Pons (tissue), 1 donor: ENCODE measurements at regions not wholly inside any gene's neighbourhood (a gene's known extent, or its start where the extent isn't known, plus 50 kb on each side); places are given as distances from the start of the nearest gene placed in this dataset.

ENCODE experiments used
- DNase-seq: peaks from one replicate; pipeline ENCODE4 v3.0.0-alpha.2; 2016; ENCODE audit warnings: low spot score

GRCh38 chr9:135219676-135220600 is 132.5 kb downstream of the OLFM1 start:
- DNase-seq = no peak

DNA sequence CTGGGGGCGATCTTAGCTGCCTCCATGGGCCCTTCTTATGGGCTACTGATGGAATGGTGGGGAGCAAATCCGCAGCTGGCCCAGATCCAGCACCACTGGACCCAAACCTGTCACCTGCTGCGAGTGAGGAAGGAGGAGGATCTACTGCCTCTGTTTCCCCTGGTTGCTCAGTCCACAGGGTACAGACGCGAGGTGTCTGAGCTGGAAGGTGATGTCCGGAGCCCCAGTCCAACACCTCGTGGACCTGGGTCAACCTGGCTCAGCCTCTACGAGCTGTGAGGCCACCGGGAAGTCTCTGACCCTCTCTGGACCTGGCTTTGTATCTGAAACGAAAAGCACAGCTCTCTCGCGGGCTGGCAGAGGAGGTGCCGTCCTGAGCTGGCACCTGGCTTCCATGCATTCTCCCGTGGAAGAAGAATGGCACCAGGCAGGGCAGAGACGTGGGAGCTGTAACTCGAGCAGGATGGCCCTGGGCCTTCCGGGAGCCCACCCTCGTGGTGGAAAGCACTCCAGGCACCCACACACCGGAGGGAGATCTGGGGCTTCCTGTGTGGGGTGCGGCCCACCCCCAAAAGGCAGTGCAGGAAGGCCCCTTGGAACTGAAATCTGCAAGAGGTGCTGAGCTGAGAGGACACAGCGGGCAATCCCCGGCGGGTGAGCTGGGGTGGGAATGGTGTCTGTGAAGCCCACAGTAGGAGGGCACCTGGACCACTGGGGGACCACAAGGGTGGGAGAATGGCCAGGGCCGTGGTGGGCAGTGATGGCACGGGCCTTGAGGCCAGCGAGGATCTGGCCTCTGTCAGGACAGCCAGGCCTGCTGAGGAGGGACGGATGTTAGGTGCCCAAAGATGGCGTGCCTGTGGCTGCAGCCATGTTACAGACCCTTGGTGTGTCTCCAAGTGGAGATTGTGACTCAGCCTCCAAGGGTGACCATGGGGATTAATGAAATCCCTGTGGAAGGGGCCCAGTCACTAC is 133.4 kb downstream of the OLFM1 start:
- no peak for DNase-seq

- no peak for DNase-seq
Observed at GRCh38 chr9:135221576-135221950, 134.1 kb downstream of the OLFM1 start.

GRCh38 chr9:135221951-135222631 is 134.6 kb downstream of the OLFM1 start:
- DNase-seq = no peak

- no peak for DNase-seq
Observed at GRCh38 chr9:135222881-135223760, 135.7 kb downstream of the OLFM1 start.

DNA sequence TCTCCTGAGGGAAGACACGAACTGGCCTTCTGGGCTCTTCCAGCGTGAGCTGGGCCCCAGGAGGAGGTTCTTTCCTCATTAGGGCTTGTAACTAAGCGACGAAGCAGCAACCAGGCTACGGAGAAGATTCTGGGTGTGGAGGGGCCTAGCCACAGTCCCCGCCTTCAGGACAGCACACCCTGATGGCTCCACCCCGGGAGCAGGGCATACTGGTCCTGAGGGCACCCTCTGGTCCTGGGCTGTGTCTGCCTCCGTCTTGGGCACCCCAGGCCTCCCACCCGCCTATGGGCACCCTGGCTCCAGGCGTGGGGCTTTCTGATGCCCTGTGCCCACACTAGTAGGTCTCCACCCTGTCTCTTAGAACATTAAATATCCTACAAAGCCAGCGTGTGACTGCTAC is 136.4 kb downstream of the OLFM1 start:
- DNase-seq = no peak

GRCh38 chr9:135224286-135224877 is 136.9 kb downstream of the OLFM1 start:
- DNase-seq = no peak

- no peak for DNase-seq
Observed at GRCh38 chr9:135224921-135225541, 137.6 kb downstream of the OLFM1 start.

DNA sequence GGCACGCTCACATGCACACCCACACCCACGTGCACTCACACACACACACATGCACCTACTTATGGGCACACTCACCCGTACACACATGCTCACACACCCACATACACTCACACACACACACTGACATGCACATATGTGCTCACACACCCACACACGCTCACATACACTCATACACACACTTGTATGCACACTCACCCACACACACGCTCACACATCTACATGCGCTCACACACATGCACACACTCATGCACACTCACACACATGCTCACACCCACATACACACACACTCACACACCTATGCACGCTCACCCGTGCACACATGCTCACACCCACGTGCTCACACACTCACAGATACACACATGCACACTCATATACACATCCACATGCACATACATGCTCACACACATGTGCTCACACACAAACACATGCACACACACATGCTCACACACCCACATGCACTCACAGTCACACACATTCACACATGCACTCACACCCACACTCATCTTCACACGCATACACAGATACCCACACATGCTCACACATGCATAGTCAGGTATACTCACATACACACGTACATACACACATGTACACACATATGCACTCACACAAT is 138.3 kb downstream of the OLFM1 start:
- DNase-seq = no peak

GRCh38 chr9:135226369-135227050 is 139.0 kb downstream of the OLFM1 start:
- DNase-seq = no peak

DNA sequence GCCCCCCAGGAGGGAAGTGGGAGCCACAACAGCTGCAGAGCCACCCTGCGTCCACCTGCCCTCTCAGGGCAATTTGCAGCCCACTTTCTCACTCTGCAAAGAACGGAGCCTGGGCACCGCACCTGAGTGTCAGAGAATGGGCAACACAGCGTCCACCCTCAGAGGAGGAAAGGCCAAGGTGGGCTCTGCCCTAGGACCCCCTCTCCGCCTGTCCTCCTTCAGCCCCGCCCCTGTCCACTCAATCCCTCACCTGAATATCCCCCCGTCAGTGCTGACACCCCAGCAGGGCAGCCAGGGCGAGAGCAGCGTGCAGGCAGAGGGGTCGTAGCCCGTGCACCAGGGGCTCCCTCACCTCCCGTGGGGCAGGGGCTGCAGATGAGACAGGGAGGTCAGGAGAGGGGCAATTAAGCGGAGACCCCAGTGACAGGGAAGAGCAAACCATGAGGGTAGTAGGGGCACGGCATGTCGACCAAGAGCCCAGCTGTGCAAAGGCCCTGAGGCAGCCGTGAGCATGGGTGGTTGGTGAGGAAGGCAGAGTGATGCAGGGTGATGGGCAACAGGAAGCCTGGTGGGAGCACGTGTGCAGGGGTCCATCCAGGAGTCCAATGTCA is 140.3 kb downstream of the OLFM1 start:
- no peak for DNase-seq

- DNase-seq = no peak
Observed at GRCh38 chr9:135228345-135228982, 141.0 kb downstream of the OLFM1 start.

DNA sequence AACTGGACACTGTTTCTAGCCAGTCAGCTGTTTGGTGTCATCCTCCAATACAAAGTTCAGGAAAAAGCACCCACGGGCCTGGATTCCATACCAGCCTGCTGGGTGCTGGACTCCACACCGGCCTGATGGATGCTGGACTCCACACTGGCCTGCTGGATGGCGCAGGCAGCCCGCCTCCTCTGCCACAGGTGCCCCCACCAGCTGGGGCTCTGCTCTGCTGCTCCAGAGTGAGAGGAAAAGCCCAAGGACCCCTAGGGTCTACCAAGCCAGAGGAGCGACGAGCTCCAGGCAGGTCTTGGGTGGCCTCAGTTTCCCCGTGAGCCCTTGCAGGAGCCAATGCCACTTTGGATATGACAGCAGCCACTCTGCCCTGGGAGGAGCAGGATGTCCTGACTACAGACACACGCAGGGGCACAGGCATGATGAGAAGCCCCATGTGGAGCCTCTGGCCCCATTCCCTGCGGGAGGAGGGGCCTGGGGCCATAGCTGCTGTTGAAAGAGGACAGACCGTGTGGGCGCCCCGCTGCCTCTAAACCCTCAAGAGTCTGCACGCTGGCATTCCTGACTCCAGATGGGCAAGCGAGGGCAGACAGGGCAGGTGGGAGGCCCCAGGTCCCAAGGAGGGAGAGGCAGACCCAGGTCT is 141.6 kb downstream of the OLFM1 start:
- DNase-seq = no peak

DNA sequence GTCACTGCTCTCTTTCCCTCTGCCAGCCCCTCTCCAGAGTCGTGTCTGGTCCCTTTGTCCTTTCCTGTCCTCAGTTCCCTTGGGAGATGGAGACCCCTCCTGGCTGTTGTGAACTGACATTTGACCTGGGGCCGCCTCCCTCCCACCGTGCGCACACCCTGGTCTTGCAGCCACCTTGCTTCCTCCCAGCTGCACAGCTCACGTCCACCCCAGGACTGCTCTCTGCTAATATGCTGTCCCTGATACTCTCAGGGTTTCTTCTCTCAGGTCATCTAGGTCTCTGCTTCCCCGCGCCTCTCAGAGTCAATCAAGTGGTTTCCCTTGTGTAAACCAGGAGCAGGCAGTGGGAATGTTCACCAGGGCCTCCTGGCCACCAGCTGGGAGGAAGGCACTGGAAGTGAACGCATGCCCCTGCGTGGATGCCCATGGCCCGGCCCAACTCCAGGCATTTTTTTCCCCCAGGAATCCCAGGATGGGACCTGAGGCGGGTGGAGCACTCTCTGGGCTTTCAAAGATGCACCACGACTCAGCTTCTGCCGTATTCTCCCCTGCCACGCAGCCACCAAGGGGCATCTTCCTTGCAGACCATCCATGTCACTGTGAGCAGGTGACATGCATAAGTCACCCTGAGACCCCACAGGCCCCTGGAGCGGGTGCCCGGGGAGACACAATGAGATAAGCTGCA is 142.4 kb downstream of the OLFM1 start:
- DNase-seq = no peak

DNA sequence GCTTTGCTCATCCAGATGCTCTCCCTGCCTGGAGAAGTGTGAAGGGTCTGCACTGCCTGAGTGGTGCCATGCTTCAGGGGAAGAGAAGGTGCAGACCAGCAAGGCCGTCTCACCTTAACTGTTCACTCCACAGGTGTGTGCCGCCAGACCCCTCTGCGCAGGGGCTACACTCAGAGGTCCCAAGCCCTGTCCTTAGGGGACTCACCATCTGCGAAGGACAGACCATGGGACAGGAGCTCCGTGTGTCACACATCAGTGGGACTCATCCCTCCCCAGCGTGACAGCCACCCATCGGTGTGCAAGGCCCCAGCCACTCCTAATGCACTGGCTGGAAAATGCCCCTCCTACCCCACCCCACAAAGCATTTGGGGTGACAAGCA is 142.9 kb downstream of the OLFM1 start:
- no peak for DNase-seq

DNA sequence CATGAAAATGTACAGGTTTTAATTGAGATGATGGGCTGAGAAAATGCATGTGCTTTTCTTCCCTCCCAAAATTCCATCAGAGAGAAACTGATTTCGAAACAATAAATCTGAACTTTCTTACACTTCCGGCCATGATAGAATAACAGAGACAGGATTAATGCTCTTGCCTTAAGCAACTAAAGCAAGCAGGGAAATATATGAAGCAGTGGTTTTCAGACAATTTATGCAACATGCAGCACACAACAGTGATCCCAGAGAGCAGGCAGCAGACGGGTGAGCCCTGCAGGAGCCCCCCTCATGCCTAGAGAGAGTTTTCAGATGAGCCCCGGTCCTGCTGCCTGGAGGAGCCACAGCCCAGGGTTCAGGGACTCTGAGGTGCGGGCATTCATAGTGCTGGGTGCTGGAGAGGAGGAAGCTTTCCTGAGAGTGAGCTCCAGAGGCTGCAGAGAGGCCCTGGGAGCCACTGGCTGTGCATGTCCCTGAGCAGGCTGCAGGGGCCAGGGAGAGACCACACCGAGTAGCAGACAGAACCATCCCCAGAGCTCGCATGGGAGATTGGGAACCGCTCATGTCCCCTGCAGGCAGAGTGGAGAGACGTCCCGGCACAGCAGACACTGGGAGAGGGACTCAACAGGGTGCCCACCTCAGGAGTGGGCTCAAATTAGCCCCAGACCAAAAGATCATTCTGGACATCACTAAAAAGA is 143.5 kb downstream of the OLFM1 start:
- no peak for DNase-seq
